Naive thymus-derived CD4-positive, alpha-beta T cell (primary cell): ENCODE measurements at regions not wholly inside any gene's neighbourhood (a gene's known extent, or its start where the extent isn't known, plus 50 kb on each side); places are given as distances from the start of the nearest gene placed in this dataset.
A peak's percentile ranks its signal among the peaks of the same experiment; 100 is the strongest.

Source experiments
- ATAC-seq: fragments of 150-1000 bp; cut with Tn5 transposase; 2 replicates; pipeline ENCODE4 v1.10.0; 2021; ENCODE audit warnings: mild to moderate bottlenecking, moderate library complexity
- CTCF ChIA-PET: fragments of 350-600 bp; sonication (Branson Sonifier 250); formaldehyde crosslinking; loops from one replicate; lab custom pipeline; 2021; ENCODE audit warnings: antibody characterized with exemption; lab: Charles Lee
- POLR2A ChIA-PET: fragments of 350-600 bp; sonication (Branson Sonifier 250); formaldehyde crosslinking; loops from one replicate; lab custom pipeline; 2021; ENCODE audit warnings: antibody characterized with exemption, inconsistent platforms; lab: Charles Lee
- DNase-seq, 9 donors: peaks; one replicate each; pipeline versions ENCODE4 v3.0.0 to v3.0.0-alpha.2; 2020 to 2022; ENCODE audit warnings: mixed read lengths in 1 of 9
- H3K27ac ChIP-seq: one replicate; pipeline ENCODE4 v1.7.0; 2013; ENCODE audit warnings: mild to moderate bottlenecking, low read depth, low read length, moderate library complexity
- H3K27me3 ChIP-seq, 2 donors: one replicate each; pipeline ENCODE4 v1.7.0; 2013; ENCODE audit warnings: low read length in 2 of 2, mild to moderate bottlenecking in 2 of 2, moderate library complexity in 2 of 2; ENCODE audit not compliant: control insufficient read depth in 2 of 2, insufficient read depth in 2 of 2
- H3K36me3 ChIP-seq, 3 experiments: 1 replicate in 2 of 3; 2 replicates in 1 of 3; pipeline ENCODE4 v1.7.0; 2013; ENCODE audit warnings: low read length in 3 of 3, mild to moderate bottlenecking in 3 of 3, moderate library complexity in 1 of 3; ENCODE audit not compliant: insufficient read depth in 3 of 3, control insufficient read depth in 2 of 3
- H3K4me1 ChIP-seq, 2 donors: one replicate each; pipeline ENCODE4 v1.7.0; 2013; ENCODE audit warnings: low read length in 2 of 2, mild to moderate bottlenecking in 2 of 2, moderate library complexity in 1 of 2; ENCODE audit not compliant: control insufficient read depth in 2 of 2, insufficient read depth in 2 of 2
- H3K4me3 ChIP-seq: 2 replicates; pipeline ENCODE4 v1.7.0; 2013; ENCODE audit warnings: mild to moderate bottlenecking, low read length
- H3K9me3 ChIP-seq, 3 experiments: 1 replicate in 2 of 3; 2 replicates in 1 of 3; pipeline ENCODE4 v1.7.0; 2013; ENCODE audit warnings: low read length in 3 of 3; ENCODE audit not compliant: control insufficient read depth in 2 of 3
- H3K27ac Mint-ChIP-seq, 9 donors: one replicate each; pipeline ENCODE4 v1.8.0; 2020 to 2022; ENCODE audit warnings: mixed read lengths in 9 of 9, mild to moderate bottlenecking in 8 of 9, moderate library complexity in 5 of 9, inconsistent platforms in 2 of 9
- H3K27me3 Mint-ChIP-seq, 5 donors: one replicate each; pipeline ENCODE4 v1.8.0; 2021 to 2022; ENCODE audit warnings: mixed read lengths in 5 of 5, mild to moderate bottlenecking in 1 of 5
- H3K36me3 Mint-ChIP-seq, 5 donors: one replicate each; pipeline ENCODE4 v1.8.0; 2020 to 2022; ENCODE audit warnings: mixed read lengths in 5 of 5, mild to moderate bottlenecking in 3 of 5, inconsistent platforms in 1 of 5
- H3K4me1 Mint-ChIP-seq, 7 donors: one replicate each; pipeline ENCODE4 v1.8.0; 2020 to 2022; ENCODE audit warnings: mixed read lengths in 7 of 7, mild to moderate bottlenecking in 3 of 7, inconsistent platforms in 1 of 7
- H3K4me3 Mint-ChIP-seq, 10 donors: one replicate each; pipeline ENCODE4 v1.8.0; 2020 to 2022; ENCODE audit warnings: mild to moderate bottlenecking in 10 of 10, mixed read lengths in 10 of 10, moderate library complexity in 6 of 10, inconsistent platforms in 2 of 10
- H3K9me3 Mint-ChIP-seq, 11 donors: one replicate each; pipeline ENCODE4 v1.8.0; 2020 to 2022; ENCODE audit warnings: mixed read lengths in 11 of 11, mild to moderate bottlenecking in 4 of 11, inconsistent platforms in 1 of 11, moderate library complexity in 1 of 11
- intact Hi-C, 2 donors: fragments of 100-400 bp; cut with micrococcal nuclease; formaldehyde crosslinking; loops; one replicate each; pipeline ENCODE4 v1.15.1; 2023

DNA sequence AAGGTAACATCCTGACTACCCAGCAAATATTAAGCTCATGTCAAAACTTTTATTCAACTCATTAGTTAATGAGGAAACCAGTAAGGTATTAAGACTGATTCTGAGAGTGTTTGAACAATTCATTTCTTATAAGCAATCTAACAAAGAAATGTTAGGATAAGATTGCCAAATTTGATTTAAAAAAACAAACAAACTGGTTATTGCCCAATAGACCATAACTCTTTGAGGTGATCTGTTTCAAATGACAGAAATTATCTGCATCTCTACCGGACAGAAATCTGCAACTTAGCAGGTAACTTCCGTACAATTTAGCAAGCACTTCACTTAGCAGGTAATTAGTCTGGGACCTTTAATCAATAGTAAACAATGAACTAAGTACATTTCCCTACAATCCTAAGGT, 82.9 kb upstream of the BARX2 start:
- ATAC-seq (no peak), DNase-seq (no peak)
- H3K27me3 Mint-ChIP-seq, result peaks cover 22 to 37% (median 25%) of the 10 kb centered on the region in 5 donors
- H3K4me1 Mint-ChIP-seq, result peaks cover 0 to 2% (median 0%) of the 10 kb centered on the region in 7 donors
- no peak overlapping the region for H3K4me3 Mint-ChIP-seq
- POLR2A ChIA-PET, result no interaction called here
- H3K9me3 Mint-ChIP-seq, result peaks cover 0 to 2% (median 0%) of the 10 kb centered on the region in 11 donors
- Histone ChIP-seq H3K27ac (no peak overlapping the region), H3K9me3 (no peaks in the 10 kb centered on the region), H3K27me3 (no peaks in the 10 kb centered on the region), H3K36me3 (no peaks in the 10 kb centered on the region), H3K4me1 (no peaks in the 10 kb centered on the region), H3K4me3 (no peak overlapping the region)
- CTCF ChIA-PET, result no interaction called here
- no peaks in the 10 kb centered on the region for H3K36me3 Mint-ChIP-seq
- no peak overlapping the region for H3K27ac Mint-ChIP-seq
- intact Hi-C loops, result no loop called here

DNA sequence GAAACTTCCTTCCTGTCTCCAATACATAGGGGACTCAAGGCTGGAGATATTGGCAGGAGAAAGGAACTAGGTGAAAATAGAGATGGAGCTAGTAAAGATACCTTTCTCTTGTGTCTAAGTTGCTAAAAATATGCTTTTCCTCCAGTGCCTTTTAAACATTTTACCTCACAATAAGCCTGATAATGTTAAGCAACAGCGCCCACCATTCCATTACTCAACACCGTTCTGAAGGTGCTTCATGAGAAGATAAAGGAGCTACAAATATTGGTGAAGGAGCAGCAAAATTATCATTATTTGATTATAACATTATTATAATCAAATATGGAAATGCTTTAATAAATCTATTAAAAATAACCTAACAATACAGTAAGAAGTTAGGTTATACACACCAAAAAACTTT, 83.6 kb upstream of the BARX2 start:
- Mint-ChIP-seq H3K9me3 (peaks cover 0 to 2% (median 0%) of the 10 kb centered on the region in 11 donors), H3K27me3 (peaks cover 22 to 37% (median 28%) of the 10 kb centered on the region in 5 donors), H3K4me3 (no peak overlapping the region), H3K36me3 (no peaks in the 10 kb centered on the region), H3K4me1 (peaks cover 0 to 2% (median 0%) of the 10 kb centered on the region in 7 donors), H3K27ac (no peak overlapping the region)
- Histone ChIP-seq H3K27me3 (no peaks in the 10 kb centered on the region), H3K36me3 (no peaks in the 10 kb centered on the region), H3K4me1 (no peaks in the 10 kb centered on the region), H3K4me3 (no peak overlapping the region), H3K27ac (no peak overlapping the region), H3K9me3 (no peaks in the 10 kb centered on the region)
- intact Hi-C loops, result no loop called here
- DNase-seq (no peak), ATAC-seq (no peak)
- ChIA-PET CTCF (no interaction called here), POLR2A (no interaction called here)

DNA sequence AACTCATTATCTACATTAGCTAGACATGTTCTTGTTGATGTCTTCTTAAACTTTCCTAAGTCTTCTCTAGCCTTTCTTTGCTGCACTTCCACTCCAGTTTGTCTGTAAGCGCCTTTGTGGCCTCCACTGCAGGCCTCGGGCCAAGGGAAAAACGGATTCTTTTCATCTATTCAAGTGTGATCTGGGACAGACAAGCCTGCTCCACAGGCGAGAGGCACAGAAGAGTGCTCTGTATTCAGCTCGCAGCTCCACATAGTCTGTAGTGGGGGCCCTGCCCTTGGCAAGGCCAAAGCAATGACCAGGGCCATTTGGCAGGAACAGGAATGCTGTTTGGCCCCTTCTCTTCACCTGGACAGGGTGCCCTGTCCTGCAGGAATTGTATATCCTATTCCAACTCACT, 84.1 kb upstream of the BARX2 start:
- Mint-ChIP-seq H3K9me3 (peaks cover 0 to 2% (median 0%) of the 10 kb centered on the region in 11 donors), H3K27ac (peak overlapping the region in 1 of 9 donors; percentile 6), H3K4me3 (no peak overlapping the region), H3K36me3 (no peaks in the 10 kb centered on the region), H3K4me1 (peaks cover 0 to 2% (median 0%) of the 10 kb centered on the region in 7 donors), H3K27me3 (peaks cover 21 to 41% (median 33%) of the 10 kb centered on the region in 5 donors)
- ATAC-seq, result no peak
- Histone ChIP-seq H3K36me3 (no peaks in the 10 kb centered on the region), H3K27me3 (no peaks in the 10 kb centered on the region), H3K27ac (no peak overlapping the region), H3K4me1 (no peaks in the 10 kb centered on the region), H3K4me3 (no peak overlapping the region), H3K9me3 (no peaks in the 10 kb centered on the region)
- POLR2A ChIA-PET, result no interaction called here
- no peak for DNase-seq
- CTCF ChIA-PET, result no interaction called here
- intact Hi-C loops, result no loop called here

DNA sequence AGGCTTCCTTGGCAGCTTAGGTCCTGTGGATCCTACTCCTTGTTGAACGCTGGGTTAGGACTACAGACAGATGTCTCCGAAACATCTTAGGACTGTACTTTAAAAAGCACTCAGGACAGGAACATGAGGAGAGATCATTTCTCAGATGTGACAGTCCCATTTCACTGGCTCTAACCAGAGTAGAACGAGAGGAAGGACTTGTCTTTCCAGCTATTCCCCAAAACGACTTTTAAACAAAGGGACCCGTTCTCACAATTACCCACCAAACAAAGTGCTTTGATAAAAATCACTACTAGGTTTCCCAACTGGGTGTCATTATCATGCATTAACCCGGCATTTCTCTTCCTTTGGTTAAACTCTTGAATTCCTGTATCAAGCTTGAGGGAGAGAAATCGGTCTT, 84.7 kb upstream of the BARX2 start:
- intact Hi-C loops, result no loop called here
- peaks cover 0 to 2% (median 0%) of the 10 kb centered on the region in 11 donors for H3K9me3 Mint-ChIP-seq
- no peak overlapping the region for H3K27ac Mint-ChIP-seq
- no peak for ATAC-seq
- no peaks in the 10 kb centered on the region for H3K27me3 ChIP-seq
- no peak overlapping the region for H3K4me3 Mint-ChIP-seq
- ChIA-PET CTCF (no interaction called here), POLR2A (no interaction called here)
- no peaks in the 10 kb centered on the region for H3K36me3 ChIP-seq
- H3K4me1 ChIP-seq, result no peaks in the 10 kb centered on the region
- peaks cover 21 to 46% (median 34%) of the 10 kb centered on the region in 5 donors for H3K27me3 Mint-ChIP-seq
- no peaks in the 10 kb centered on the region for H3K9me3 ChIP-seq
- H3K4me1 Mint-ChIP-seq, result peaks cover 0 to 2% (median 0%) of the 10 kb centered on the region in 7 donors
- no peak for DNase-seq
- H3K4me3 ChIP-seq, result no peak overlapping the region
- H3K36me3 Mint-ChIP-seq, result no peaks in the 10 kb centered on the region
- no peak overlapping the region for H3K27ac ChIP-seq

DNA sequence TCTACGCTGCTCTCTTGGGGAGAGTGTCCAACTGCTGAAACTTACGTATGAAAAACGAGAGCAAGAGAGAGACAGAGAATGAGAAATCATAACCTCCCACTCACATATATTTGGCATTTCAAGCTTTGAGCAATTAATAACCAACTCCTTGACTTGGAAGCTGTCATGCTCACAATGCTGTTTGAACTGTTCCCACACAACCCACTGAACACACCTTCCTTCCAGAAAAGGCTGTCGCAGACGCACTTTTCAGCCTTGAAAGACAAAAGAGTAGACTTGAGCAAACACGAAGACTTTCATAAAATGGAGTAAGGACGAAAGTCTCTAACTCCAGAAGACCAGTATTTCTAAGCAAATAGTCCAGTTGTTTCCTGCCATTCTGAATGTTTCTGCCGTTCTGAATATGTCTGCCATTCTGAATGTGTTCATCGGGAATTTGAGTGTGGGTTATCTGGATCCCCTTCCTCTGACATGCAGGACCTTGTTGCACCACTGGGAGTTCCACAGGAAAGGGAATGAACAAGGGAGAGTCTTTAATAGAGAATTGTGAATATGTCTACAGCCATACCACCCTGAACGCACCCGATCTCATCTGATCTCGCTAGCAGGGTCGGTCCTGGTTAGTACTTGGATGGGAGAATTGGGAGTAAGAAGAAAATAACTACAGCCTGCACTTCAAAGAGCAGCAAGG, 86.2 kb upstream of the BARX2 start:
- no peaks in the 10 kb centered on the region for H3K27me3 ChIP-seq
- DNase-seq (no peak), ATAC-seq (no peak)
- peaks cover 0 to 2% (median 0%) of the 10 kb centered on the region in 7 donors for H3K4me1 Mint-ChIP-seq
- H3K9me3 ChIP-seq, result no peaks in the 10 kb centered on the region
- H3K27ac Mint-ChIP-seq, result no peak overlapping the region
- ChIA-PET POLR2A (no interaction called here), CTCF (no interaction called here)
- intact Hi-C loops, result loop anchor here in 1 of 2 donors (10.0 kb wide), 1 partner anchor 325 kb away; no protein-coding TSS in a partner anchor
- no peak overlapping the region for H3K4me3 Mint-ChIP-seq
- H3K27me3 Mint-ChIP-seq, result peaks cover 21 to 42% (median 36%) of the 10 kb centered on the region in 5 donors
- no peaks in the 10 kb centered on the region for H3K4me1 ChIP-seq
- H3K4me3 ChIP-seq, result no peak overlapping the region
- peaks cover 0 to 2% (median 0%) of the 10 kb centered on the region in 11 donors for H3K9me3 Mint-ChIP-seq
- H3K36me3 ChIP-seq, result no peaks in the 10 kb centered on the region
- H3K27ac ChIP-seq, result no peak overlapping the region
- H3K36me3 Mint-ChIP-seq, result no peaks in the 10 kb centered on the region

DNA sequence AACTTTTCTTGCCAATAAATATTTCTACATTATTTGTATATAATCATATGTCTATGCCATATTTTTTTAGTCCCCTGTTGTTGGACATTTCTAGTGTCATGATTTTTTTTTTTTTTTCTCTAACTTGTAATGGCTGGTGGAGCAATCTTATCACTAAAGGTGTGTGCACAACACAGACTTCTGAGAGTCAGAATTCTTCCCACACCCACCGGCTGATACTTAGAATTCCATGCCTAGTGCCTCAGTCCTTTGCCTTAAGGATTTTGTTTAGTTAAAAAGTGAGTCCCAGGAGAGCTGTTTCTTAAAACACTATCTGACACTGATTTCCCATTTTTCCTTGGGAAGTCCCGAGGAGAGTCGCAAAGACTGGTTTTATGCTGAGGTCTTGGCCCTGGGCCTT, 87.7 kb upstream of the BARX2 start:
- no peaks in the 10 kb centered on the region for H3K36me3 ChIP-seq
- DNase-seq, result no peak
- H3K27me3 ChIP-seq, result no peaks in the 10 kb centered on the region
- ChIA-PET CTCF (interaction anchor here (0.9 kb wide), 1 partner anchor 45 kb away, joined by 4 read pairs; no protein-coding TSS in a partner anchor), POLR2A (no interaction called here)
- Mint-ChIP-seq H3K36me3 (no peaks in the 10 kb centered on the region), H3K27ac (no peak overlapping the region), H3K9me3 (no peaks in the 10 kb centered on the region), H3K4me1 (peaks cover 3 to 8% (median 6%) of the 10 kb centered on the region in 7 donors), H3K27me3 (peaks cover 21 to 38% (median 35%) of the 10 kb centered on the region in 5 donors), H3K4me3 (no peak overlapping the region)
- no peak overlapping the region for H3K4me3 ChIP-seq
- H3K27ac ChIP-seq, result no peak overlapping the region
- H3K9me3 ChIP-seq, result no peaks in the 10 kb centered on the region
- intact Hi-C loops, result loop anchor here in 1 of 2 donors (10.0 kb wide), 1 partner anchor 323 kb away; no protein-coding TSS in a partner anchor
- ATAC-seq, result no peak
- H3K4me1 ChIP-seq, result no peaks in the 10 kb centered on the region

DNA sequence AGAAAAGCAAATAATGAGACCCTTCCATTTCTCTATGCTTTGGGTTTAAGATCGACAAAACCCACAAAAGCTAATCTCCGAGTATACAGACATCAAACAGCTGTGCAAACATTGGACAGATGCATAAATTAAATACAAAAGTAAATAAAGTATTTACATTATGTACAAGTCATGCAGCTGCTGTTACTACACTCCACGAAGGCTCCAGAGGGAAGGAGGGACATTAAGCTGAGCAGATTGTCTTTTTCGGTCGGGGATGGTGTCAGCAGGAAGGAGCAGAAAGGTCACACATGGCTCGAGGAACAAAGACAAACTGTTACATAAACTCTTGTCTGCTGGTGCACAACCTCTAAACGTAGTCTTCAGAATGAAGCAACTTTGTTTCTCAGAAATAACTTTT, 88.8 kb upstream of the BARX2 start:
- no peaks in the 10 kb centered on the region for H3K36me3 Mint-ChIP-seq
- H3K27me3 Mint-ChIP-seq, result peaks cover 20 to 35% (median 34%) of the 10 kb centered on the region in 5 donors
- no peak overlapping the region for H3K27ac ChIP-seq
- ATAC-seq (no peak), DNase-seq (no peak)
- H3K4me1 Mint-ChIP-seq, result peaks cover 8 to 12% (median 10%) of the 10 kb centered on the region in 7 donors
- POLR2A ChIA-PET, result no interaction called here
- H3K9me3 ChIP-seq, result no peaks in the 10 kb centered on the region
- no peaks in the 10 kb centered on the region for H3K4me1 ChIP-seq
- H3K27me3 ChIP-seq, result no peaks in the 10 kb centered on the region
- intact Hi-C loops, result loop anchor here in 1 of 2 donors (10.0 kb wide), 1 partner anchor 322 kb away; no protein-coding TSS in a partner anchor
- no peaks in the 10 kb centered on the region for H3K9me3 Mint-ChIP-seq
- no peak overlapping the region for H3K4me3 ChIP-seq
- CTCF ChIA-PET, result interaction anchor here (0.9 kb wide), 1 partner anchor 44 kb away, joined by 4 read pairs; no protein-coding TSS in a partner anchor
- H3K4me3 Mint-ChIP-seq, result no peak overlapping the region
- H3K36me3 ChIP-seq, result no peaks in the 10 kb centered on the region
- H3K27ac Mint-ChIP-seq, result no peak overlapping the region
